Skeletal muscle tissue (tissue), 3 donors: ENCODE measurements at regions not wholly inside any gene's neighbourhood (a gene's known extent, or its start where the extent isn't known, plus 50 kb on each side); places are given as distances from the start of the nearest gene placed in this dataset.

Experiments
- H3K27ac ChIP-seq: one replicate; pipeline ENCODE4 v1.7.0; 2013; ENCODE audit warnings: mild to moderate bottlenecking, low read depth, low read length, inconsistent platforms
- H3K27me3 ChIP-seq, 3 donors: one replicate each; pipeline ENCODE4 v1.7.0; 2013; ENCODE audit warnings: low read length in 3 of 3; ENCODE audit not compliant: control insufficient read depth in 3 of 3, insufficient read depth in 3 of 3
- H3K36me3 ChIP-seq, 3 donors: one replicate each; pipeline ENCODE4 v1.7.0; 2013; ENCODE audit warnings: low read length in 3 of 3; ENCODE audit not compliant: control insufficient read depth in 3 of 3, insufficient read depth in 3 of 3
- H3K4me1 ChIP-seq, 3 donors: one replicate each; pipeline ENCODE4 v1.7.0; 2013; ENCODE audit warnings: low read length in 3 of 3, mild to moderate bottlenecking in 3 of 3; ENCODE audit not compliant: control insufficient read depth in 3 of 3, insufficient read depth in 3 of 3
- H3K4me3 ChIP-seq, 3 donors: one replicate each; pipeline ENCODE4 v1.7.0; 2013; ENCODE audit warnings: low read length in 3 of 3
- H3K9ac ChIP-seq, 3 donors: one replicate each; pipeline ENCODE4 v1.7.0; 2013; ENCODE audit warnings: low read length in 3 of 3, mild to moderate bottlenecking in 3 of 3, moderate library complexity in 2 of 3, low read depth in 1 of 3
- H3K9me3 ChIP-seq, 3 donors: one replicate each; pipeline ENCODE4 v1.7.0; 2013; ENCODE audit warnings: low read length in 3 of 3; ENCODE audit not compliant: control insufficient read depth in 3 of 3
- donor health status: Osteomylitis.

DNA sequence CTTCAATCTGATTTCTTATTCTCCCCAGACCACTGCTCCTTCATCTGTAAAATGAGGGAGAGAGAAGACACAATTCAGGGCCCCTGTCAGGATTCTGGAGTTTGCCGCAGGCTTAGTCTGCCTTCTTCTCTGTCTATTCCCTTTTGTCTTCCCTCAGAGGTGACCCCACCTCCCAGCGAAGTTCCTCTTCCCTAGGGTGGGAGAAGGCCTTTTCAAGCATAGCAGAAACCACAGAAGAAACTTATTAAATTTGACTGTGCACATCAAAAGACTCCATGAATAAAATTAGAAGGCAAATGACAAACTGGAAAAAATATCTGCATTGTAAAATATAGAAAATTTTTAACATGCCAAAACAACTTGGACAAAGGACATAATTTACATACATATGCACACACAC, 148.8 kb downstream of the HNRNPD start:
- Histone ChIP-seq H3K4me3 (no peak overlapping the region), H3K9ac (no peak overlapping the region), H3K36me3 (no peaks in the 10 kb centered on the region), H3K4me1 (no peaks in the 10 kb centered on the region), H3K27me3 (no peaks in the 10 kb centered on the region), H3K27ac (no peak overlapping the region), H3K9me3 (no peaks in the 10 kb centered on the region)

DNA sequence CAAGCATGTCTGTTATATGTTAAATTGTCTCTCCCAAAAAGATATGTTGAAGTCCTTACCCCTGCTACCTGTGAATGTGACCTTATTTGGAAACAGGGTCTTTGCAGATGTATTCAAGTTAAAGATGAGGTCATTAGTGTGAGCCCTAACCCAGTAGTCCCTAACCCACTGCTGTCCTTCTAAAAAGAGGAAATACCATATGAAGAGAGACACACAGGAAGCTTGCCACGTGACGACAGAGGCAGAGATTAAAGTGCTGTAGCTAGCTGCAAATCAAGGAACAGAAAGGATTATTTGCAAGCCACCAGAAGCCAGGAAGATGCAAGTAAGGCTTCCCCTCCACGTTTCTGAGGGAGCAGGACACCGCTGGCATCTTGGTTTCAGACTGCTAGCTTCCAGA, 150.1 kb downstream of the HNRNPD start:
- H3K4me1 ChIP-seq, result no peaks in the 10 kb centered on the region
- H3K4me3 ChIP-seq, result no peak overlapping the region
- no peak overlapping the region for H3K9ac ChIP-seq
- H3K9me3 ChIP-seq, result no peaks in the 10 kb centered on the region
- H3K36me3 ChIP-seq, result no peaks in the 10 kb centered on the region
- no peak overlapping the region for H3K27ac ChIP-seq
- no peaks in the 10 kb centered on the region for H3K27me3 ChIP-seq

DNA sequence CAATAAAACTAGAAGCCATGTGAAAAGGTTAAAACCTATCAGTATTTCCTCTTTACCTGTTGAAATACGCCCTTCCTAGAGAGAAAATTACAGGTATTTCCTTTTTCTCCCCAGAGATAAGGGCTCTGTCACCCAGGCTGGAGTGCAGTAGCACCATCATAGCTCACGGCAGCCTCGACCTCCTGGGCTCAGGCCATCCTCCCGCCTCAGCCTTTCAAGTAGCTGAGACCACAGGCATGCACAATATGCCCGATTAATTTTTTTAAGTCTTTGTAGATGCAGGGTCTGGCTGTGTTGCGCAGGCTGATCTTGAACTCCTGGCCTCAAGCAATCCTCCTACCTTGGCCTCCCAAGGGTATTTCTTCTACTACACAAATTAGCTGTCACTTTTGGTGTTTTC, 154.4 kb downstream of the HNRNPD start:
- Histone ChIP-seq H3K27me3 (no peaks in the 10 kb centered on the region), H3K9me3 (no peaks in the 10 kb centered on the region), H3K27ac (no peak overlapping the region), H3K4me3 (no peak overlapping the region), H3K4me1 (no peaks in the 10 kb centered on the region), H3K36me3 (no peaks in the 10 kb centered on the region), H3K9ac (no peak overlapping the region)

DNA sequence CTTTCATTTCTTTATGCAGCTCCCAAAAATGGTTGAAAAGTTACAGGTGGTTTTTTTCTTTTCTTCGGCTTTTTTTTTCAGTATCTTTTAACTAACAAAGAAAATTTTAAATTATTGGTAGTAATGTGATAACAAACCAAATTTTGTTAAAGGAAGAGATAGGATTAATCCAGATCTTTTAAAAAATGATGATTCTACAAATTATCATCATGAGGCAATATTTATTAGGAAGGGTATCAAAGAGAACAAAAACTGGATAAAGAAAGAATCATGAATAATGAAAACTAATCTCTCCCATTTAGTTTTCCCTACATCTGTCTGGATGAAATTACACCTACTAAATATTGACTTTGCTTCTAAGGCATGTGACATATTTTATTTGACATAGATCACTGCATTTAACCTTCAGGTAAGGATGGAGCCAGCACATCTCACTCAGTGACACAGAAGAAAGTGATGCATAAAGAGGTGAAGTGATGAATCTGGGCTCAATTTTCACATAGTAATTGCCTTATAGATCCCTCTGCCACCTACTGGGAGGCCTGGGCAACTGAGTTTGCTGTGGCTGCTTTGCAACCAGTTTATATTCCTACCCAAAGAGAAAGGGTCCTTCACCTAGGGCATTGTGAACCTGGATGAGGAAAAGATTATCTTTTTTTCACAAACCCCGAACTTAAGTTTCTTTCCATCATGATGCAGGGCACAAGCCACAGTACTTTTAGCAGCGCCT, 155.6 kb downstream of the HNRNPD start:
- no peaks in the 10 kb centered on the region for H3K27me3 ChIP-seq
- H3K9me3 ChIP-seq, result no peaks in the 10 kb centered on the region
- H3K36me3 ChIP-seq, result no peaks in the 10 kb centered on the region
- no peaks in the 10 kb centered on the region for H3K4me1 ChIP-seq
- H3K27ac ChIP-seq, result no peak overlapping the region
- no peak overlapping the region for H3K9ac ChIP-seq
- no peak overlapping the region for H3K4me3 ChIP-seq

DNA sequence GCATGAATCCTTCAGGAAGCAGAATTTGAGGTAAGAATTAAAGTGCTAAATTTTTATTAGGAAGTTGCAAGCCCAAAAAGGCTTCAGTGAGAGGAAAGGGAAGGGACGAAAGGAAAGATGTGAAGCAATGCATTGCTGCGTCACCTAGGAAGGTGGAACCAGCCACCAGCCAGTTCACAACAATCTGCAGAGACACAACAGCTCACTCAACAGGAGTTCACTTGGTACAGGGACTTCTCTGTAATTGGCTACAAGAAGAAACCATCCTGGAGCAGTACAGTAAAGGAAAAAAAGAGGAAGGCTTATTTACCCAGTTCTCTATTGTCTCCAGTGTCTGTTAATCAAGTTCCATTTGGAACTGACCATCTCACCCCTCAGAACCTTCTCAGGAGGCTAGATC, 157.6 kb downstream of the HNRNPD start:
- Histone ChIP-seq H3K27ac (no peak overlapping the region), H3K9ac (no peak overlapping the region), H3K27me3 (no peaks in the 10 kb centered on the region), H3K9me3 (no peaks in the 10 kb centered on the region), H3K4me3 (no peak overlapping the region), H3K4me1 (no peaks in the 10 kb centered on the region), H3K36me3 (no peaks in the 10 kb centered on the region)

DNA sequence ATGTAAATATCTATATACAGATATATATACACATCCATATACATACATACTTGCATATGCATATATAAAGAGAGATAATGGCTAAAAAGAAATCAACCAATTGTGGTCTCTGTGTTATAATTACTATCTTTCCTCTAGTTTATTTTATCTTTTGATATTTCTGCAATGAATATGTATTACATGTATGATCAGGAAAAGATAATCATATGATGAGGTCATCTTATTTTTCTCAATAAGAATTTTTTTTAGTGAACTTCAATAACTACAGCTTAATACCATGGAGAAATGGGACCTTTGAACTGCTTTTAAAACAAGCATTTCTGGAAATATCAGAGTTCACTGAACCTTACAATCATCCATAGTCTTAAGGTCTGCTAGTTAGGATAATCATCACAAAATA, 158.0 kb downstream of the HNRNPD start:
- H3K4me1 ChIP-seq, result no peaks in the 10 kb centered on the region
- H3K9me3 ChIP-seq, result no peaks in the 10 kb centered on the region
- H3K9ac ChIP-seq, result no peak overlapping the region
- H3K27me3 ChIP-seq, result no peaks in the 10 kb centered on the region
- H3K36me3 ChIP-seq, result no peaks in the 10 kb centered on the region
- H3K4me3 ChIP-seq, result no peak overlapping the region
- H3K27ac ChIP-seq, result no peak overlapping the region

DNA sequence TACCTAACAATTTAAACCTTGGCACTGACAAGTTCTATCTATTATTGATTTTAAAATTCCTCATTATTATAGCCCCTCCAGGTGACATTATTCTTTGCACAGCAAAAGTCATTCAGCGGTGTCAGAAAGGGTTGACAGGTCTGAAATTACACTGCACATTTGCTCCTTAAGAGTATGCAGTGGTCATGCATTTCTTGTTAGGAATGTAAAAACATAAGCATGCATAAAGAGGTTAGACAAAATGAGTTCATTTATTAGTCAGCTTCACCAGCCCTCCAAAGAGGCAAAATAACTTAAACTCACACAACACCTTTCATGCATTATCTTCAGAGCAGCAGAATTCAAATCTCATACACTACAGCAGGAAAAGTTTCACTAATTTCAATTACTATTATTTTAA, 158.8 kb downstream of the HNRNPD start:
- Histone ChIP-seq H3K9ac (no peak overlapping the region), H3K9me3 (no peaks in the 10 kb centered on the region), H3K27ac (no peak overlapping the region), H3K4me1 (no peaks in the 10 kb centered on the region), H3K36me3 (no peaks in the 10 kb centered on the region), H3K27me3 (no peaks in the 10 kb centered on the region), H3K4me3 (no peak overlapping the region)

DNA sequence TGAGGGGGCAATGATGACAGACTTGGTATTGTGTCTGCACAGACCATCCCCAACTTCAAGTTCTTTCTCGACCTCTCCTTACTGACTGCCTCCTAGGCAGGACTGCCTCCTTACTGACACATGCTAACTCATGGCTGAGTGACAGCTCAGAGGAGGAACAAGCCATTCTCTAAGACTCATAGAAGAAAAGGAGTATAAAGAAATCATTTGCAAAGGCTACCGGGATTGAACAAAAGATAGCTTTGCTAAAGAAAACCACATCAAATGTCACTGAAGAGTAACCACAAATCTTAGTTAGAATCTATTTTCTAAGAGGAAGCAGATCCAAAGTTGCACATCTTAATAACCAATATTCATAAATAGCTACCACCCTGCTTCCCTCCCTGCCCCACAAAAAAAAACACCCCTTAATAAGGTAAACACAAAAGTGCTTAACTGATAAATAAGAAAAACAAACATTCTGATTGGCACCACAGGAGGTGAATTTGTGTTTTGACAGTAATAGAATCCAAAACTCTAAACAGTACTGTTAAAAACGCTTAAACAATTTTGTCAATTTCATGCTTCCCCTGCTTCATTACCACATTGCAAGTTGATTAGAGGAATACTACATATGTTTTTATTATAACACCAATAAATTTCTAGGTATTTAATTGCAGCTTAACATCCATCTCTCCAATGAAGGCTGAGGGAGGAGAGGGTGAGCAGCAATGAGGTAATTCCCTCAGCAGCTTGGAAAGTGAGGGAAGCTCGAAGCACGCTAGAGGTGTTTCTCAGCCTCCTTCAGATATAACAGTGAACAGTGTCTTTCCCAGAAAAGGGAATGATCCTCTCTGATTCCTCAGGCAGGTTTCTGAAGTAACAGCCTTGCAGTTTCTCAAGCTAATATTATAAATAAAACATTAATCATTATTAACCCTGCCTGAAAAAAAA, 160.0 kb downstream of the HNRNPD start:
- Histone ChIP-seq H3K4me3 (no peak overlapping the region), H3K4me1 (no peaks in the 10 kb centered on the region), H3K36me3 (no peaks in the 10 kb centered on the region), H3K27ac (no peak overlapping the region), H3K9ac (no peak overlapping the region), H3K27me3 (no peaks in the 10 kb centered on the region), H3K9me3 (no peaks in the 10 kb centered on the region)

DNA sequence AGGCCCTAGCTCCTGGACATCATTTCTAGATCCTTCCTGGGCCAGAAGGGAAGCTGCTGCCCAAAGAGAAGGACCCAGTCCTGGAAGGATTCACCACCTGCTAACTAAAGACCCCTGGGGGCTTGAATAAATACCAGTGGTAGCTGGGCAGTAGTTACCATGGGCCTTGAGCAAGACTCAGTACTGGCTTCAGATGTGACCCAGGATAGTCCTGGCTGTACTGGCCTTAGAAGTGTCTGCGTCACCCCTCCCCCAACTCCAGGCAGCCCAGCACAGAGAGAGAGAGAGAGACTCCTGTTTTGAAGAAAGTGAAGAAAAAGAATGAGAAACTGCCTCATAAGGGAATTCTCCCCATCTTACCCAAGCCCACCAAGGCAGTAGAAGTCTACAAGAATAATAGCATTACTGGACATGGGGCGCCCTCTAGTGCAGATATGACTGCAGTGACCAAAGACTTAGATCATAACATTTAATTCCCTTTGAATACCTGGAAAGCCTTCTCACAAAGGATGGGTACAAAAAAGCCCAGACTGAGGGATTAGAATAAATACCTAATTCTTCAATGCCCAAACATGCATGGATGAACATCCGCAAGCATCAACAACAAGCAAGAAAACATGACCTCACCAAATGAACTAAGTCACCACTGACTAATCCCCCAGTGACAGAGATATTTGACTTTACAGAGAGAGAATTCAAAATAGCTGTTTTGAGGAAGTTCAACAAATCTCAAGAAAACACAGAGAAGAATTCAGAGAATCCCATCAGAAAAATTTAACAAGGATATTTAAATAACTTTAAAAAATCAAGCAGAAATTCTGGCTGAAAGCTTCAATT, 171.8 kb downstream of the HNRNPD start:
- H3K27me3 ChIP-seq, result no peaks in the 10 kb centered on the region
- H3K36me3 ChIP-seq, result no peaks in the 10 kb centered on the region
- H3K27ac ChIP-seq, result no peak overlapping the region
- H3K4me1 ChIP-seq, result no peaks in the 10 kb centered on the region
- H3K4me3 ChIP-seq, result no peak overlapping the region
- no peak overlapping the region for H3K9ac ChIP-seq
- H3K9me3 ChIP-seq, result peaks cover 0 to 2% (median 0%) of the 10 kb centered on the region in 3 donors
